ENCODE measurements at regions not wholly inside any gene's neighbourhood (a gene's known extent, or its start where the extent isn't known, plus 50 kb on each side); places are given as distances from the start of the nearest gene placed in this dataset.

DNA sequence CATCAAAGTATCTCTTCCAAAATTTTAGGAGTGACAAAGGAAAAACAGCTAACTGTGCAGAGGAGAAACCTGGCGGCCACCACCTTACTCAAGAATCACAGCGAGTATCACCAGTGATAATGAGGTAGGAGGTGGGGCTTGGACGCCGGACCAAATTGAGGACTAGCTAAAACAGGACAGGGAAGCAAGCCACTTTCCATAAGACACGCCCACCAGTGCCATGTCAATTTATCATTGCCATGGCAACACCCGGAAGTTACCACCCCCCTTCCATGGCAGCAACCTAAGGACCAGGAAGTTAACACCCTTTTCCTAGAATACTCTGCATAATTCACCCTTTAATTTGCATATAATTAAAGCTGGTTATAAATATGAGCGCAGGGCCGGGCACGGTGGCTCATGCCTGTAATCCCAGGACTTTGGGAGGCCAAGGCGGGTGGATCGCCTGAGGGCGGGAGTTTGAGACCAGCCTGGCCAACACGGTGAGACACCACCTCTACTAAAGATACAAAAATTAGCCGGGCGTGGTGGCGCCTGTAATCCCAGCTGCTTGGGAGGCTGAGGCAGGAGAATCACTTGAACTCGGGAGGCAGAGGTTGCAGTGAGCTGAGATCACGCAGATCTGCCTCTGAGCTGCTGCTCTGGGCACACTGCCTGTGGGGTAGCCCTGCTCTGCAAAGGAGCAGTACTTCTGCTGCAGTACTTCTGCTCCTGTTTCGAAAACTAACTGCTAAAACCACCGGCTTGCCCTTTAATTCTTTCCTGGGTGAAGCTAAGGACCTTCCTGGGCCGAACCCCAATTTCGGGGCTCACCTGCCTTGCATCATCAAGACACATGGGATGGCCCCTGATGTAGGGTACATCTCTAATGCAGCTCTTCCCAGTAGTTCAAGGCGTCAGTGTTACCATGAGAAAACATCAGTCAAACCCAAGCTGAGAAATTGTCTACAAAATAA lies 116.7 kb downstream of the HMX1 start:
- no peak for DNase-seq

DNA sequence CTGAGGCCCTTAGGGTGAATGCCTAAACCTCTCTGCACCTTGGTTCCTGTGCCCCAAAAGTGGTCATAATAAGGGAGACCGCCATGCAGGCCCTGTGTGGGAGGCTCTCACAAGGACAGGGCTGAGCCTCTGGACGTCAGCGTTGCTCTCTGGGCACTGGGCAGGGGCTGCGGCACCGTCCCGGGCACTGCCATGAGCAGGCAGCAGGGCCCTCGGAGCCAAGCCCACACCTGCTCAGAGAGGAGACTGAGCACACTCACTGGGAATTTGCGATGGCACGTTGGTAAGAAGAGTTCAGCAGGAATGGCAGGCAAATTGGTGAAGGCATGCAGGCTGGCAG lies 123.4 kb downstream of the HMX1 start:
- DNase-seq = no peak

DNA sequence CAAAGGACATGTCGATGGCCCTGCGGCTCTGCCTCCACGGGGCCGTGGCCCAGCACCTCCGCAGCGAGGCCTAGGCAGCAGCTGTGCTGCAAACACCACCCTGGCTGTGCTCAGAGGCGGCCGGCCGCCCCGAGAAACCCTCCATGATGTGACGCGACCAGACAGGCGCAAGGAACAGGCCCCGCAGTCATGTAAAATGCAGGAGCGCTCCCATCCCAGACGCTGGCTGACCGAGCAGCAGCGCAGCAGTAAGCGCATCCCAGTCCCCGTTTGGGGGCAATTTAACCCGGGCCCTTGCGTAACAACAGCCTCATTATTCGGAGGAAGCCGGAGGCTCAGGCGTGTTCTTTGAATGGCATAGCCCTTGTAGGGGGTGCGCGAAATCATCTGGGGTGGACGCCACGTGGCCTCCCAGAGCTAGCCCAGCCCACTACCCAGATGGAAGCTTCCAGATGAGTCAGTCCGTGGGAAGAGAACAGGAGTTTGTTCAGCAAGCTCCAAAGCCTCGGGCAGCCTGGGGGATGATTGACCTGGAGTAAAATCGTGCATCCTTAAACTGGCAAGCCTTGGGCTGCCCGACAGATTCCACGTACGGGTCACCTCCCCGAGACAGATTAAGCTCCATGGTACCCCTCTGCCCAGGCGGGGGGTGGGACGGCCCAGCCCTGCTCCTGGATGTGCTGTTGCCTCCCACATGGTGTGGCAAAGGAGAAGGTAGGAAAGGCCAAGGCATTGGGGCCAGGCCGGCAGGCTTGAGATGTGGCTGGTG lies 124.0 kb downstream of the HMX1 start:
- no peak for DNase-seq

DNA sequence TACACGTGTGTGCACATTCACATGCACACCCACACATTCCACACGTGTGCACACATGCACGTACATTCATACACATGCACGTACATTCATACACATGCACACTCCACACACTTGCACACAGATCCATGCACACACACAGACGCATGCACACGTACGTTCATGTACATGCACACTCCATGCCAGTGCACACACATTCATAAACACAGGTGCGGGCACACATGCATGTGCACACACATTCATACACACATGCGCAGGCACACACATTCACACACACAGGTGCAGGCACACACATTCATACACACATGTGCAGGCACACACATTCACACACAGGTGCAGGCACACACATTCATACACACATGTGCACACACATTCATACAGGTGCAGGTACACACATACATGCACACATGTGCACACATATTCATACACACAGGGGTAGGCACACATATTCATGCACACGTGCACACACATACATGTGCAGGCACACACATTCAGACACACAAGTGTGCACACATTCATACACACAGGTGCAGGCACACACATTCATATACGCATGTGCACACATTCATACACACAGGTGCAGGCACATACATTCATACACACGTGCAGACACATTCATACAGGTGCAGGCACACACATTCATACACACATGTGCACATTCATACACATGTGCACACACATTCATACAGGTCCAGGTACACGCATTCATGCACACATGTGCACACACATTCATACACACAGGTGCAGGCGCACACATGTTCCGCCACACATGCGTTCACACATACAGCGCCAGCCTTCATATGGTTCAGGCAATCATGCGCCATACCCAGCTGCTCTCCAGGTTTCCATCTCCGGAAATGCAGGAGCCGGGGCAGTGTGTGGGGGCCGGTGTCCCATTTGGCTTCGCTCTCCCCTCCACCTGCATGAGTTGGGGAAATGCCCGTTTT lies 124.8 kb downstream of the HMX1 start:
- DNase-seq = no peak

DNA sequence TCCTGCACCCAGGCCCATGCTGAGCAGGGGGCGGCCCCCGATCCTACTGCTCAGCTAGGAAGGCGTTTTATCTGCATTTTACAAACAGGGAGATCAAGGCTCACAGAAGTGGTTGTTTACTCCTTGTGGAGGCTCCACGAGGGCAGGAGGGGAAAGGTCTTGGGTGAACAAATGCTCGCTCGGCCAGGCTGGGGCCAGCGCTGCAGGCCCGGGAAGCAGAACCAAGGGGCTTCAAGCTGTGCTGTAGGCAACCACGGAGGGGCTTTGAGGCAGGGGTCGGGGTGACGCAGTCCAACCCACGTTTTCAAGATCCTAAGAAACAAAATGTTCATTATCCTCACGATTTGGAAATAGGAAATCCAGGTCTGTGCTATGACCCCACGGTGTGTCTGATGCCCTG lies 125.8 kb downstream of the HMX1 start:
- no peak for DNase-seq

DNA sequence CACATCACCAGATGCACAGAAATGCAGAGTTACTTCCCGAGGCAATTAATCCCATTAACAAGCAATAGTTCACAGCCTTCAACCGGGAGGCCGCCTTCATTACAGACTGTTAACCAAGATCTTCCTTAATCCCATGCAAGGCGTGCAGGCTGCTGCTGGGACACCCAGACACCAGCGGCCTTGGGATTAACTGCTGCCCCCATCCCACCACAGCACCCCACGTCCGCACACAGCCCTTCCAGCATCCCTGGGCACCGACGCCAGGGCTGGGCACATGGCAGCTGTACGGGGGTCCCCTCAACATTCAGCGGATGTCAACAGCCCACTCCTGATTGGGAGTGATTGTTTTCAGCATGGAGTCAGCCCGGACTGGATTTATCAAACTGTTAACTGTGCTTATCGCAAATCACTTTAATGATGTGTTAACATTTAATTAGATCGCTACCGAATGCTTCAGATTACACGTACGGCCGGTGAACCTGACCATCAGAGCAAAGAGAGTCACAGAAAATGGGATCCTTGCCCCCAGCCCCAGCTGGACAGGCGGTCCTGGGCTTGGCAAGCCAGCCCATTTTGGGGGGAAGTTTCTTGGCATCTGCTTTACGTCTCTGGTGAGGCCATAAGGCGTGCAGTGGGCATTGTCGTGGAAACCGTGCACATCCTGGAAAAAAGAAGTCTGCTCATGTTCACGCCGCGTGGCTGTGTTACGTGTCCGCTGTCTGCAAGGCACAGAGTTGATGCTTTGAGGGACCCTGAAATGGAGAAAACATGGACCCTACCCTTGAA lies 126.4 kb downstream of the HMX1 start:
- DNase-seq = no peak

DNA sequence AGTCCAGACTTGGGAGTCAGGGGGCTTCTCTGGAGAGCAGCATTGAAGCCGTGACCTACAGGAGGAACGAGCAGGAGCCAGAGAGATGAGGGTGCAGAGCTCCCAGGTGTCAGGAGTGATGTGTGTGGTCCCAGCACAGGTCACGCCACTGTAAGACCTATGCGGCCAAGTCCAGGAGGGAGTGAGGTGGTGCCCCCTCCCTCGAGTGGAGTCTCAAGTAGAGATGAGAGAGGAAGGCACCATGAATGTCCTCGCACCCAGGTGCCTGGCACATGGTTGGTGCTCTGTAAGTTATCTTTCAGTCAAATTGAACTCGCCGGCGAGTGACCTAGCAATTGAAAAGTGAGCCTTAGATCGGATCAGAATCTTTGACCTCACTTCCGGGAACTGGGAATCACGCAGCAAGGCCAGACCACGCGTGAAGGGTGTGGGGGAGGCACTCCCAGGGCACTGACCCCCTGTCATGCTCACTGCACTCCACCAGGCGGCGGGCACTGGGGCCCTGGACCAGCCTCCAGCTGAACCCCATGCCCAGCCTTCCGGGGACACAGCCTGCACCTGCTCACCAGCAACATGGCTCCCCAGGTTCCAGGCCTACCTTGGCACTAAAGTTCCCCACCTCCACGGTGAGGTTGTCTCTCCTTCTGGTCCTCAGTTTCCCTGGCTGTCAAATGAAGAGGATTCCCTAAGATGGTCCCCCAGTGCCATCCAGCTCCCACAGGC lies 127.4 kb downstream of the HMX1 start:
- DNase-seq = no peak

DNA sequence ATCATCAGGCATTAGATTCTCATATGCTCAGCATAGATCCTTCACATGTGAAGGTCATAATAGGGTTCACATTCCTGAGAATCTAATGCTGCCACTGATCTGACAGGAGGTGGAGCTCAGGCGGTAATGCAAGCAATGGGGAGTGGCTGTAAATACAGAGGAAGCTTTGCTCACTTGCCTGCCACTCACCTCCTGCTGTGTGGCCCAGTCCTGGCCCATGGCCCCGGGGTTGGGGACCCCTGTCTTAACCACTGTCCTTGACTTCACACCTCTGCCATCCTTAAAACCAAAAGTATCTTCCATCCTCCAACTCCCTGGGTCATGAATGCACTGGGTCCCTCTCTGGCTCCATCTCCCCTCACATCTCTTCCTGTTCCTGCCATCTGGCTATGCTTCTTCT lies 129.1 kb downstream of the HMX1 start:
- no peak for DNase-seq

DNA sequence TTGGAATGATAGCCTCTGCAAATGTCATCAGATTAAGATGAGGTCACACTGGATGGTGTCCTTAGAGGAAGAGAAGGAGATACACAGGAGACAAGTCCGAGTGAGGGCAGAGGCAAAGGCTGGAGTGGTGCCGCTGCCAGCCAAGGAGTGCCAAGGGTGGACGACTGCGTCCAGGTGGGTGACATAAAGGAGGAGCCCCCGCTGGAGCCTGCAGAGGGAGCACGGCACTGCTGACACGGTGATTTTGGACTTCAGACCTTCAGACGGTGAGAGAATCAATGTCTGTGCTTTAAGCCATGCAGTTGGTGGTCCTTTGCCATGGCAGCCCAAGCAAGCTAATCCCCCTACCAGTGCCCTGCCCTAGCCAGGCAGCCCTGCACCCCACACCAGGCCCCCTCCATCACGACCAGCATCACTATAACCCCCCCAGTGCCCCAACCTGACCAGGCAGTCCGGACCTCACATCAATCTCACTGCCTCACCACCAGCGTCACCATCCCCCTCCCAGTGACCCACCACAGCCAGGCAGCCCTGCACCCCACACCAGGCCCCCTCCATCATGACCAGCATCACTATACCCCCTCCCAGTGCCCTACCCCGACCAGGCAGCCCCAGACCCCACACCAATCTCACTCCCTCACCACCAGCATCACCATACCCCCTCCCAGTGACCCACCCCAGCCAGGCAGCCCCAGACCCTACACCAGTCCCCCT lies 130.0 kb downstream of the HMX1 start:
- no peak for DNase-seq

DNA sequence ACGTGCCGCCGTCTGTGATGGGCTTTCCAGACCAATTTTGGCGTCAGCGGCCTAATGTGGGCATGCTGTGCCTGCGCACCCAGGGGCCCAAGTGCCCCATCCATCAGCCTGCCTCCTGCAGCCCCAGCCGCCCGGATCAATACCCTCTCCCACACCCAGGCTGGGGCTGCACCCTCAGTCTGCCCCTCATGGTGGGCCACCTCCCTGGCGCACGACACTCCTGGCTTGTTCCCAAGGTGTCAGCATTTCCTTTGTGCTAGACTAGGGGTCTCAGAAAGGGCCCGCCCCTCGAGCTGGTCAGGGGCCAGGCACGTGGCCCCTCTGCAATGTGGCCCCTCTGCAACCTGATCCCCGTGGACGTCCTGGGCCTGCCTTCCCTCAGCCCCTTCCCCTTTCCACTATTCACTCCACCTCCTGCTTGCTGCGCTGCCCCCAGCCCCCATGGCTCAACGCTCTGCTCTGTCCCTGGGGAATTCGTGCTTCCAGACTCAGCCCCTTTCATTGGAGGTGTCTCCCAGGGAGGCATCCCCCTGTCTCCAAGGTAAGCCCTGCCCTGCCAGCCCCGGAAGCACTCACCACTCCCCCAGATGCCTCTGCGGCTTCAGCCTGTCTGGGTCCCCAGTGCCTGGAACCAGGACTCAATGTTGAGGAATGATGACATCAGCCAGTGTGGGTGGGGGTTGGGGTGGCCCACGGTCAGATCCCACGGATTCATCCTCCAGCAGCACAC lies 130.8 kb downstream of the HMX1 start:
- DNase-seq = no peak

DNA sequence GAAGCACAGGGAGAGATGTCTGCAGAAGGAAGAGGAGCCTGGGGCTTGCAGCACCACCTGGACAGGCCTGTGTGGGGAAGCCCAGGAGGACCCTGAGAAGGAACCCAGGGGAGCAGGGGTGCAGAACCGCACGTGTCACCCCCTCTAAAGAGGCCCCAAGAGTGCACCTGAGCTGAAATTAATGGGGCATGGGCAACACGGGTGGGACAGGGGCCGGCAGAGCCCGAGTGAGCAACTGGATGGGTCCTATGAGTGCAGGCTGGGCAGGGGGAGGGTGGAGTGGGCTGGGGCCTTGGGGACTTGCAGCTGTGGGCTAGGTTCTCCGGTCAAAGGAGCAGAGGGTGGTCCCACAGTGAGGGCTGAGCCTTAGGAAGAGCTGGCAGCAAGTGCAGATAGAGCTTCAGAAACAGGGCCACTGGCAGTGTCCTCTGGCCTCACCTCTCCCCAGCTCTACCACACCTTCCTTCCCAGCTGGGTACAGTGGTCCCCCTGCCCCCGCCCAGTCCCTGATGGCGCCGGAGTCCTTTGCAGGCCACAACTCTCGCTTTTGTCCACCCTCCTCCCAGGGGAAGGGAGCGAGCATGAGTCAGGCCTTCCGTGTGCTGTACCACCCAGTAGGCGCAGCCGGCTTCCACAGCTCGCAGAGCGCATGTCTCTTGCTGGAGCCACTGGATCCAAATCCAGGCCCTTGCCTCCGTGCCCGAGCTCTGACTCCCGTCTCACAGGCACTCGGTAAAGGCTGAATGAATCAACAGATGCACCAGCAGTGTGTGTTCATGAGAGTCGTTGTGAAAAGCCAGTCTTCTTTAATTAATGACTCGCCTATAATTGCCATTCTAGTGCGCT lies 131.6 kb downstream of the HMX1 start:
- DNase-seq = no peak

DNA sequence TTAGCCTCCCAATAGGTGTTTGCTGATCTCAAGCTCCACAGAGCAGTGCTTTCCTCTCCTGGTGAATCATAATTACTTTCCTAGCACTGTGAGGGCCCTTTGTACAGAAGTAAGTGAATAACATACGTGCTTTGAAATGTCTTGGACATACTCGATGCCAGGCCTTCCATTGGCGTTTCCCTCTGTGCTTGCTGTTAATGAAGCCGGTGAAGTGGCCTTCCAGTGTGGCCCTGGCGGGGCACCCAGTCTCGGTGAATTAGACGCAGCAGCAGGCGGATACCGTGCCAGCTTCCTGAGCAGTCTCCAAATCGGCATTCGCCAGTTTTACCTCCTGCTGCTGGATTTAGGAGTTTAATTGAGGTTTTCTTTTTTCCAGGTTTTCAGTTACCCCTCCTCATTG lies 132.3 kb downstream of the HMX1 start:
- no peak for DNase-seq

DNA sequence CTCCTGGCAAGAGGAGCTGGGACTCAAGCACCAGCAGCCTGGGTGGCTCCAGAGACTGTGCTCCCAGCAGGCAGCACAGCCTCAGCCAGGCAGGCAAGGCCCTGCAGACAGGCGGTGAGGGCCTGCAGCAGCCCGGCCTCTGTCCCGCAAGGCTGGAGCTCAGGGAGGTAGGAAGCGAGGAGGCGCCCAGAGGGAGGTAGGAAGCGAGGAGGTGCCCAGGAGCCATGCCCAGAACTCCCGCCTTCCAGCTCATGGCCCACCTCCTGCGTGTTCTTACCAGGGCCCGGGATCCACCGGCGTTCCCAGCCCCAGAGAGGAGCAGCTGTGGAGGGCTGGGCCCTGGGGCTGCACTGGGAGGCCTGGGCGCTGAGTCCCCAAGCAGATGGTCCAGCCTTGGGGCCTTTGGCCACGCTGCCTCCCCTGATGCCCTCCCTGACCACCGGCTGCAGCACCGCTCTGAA lies 133.1 kb downstream of the HMX1 start:
- no peak for DNase-seq

DNA sequence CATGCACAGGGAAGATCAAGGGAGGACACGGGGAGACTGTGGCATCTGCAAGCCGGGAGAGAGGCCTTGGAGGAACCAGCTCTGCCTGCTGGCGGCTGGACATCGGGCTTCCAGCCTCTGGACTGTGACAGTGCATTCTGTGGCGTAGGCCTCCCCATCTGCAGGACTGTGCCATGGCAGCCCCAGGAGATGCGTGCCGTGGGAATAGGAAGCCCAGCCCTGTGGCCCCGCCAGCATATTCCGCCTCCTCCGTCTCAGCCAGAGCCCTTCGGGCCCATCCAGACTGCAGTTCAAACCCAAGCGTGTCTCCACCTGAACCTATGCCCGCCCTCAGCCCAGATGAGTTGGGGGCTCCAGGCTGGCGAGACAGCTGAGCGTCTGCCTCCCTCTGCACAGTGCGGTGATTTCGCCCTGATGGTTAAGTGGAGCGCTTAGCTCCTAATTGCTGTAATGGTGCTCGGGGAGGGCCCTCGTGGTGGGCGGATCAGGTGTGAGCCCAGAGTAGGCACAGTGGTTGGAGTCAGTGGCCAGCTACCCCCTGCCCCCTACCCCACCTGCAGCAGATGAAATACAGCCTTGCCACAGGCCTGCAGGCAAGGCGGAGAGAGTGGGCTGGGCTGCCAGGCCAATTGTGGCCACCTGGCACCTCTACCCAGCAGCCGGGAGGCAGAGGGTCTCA lies 133.9 kb downstream of the HMX1 start:
- no peak for DNase-seq

DNA sequence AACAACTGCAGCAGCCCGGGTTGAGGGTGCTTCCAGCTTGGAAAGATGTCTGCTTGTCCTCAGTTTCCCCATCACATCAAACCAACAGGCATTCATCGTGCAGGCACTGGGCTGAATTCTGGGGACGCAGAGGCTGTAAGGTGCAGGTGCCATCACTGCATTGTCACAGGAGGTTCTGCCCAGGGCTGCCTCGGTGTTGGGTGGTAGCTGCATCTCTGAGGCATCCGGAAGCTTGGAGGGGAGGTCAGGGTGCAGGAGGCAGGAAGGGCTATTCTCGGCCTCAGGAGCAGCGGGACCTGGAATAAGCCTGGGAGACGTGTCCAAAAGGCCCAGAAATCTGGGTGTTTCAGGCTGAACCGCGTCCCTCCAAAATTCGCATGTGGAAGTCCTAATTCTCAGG lies 134.6 kb downstream of the HMX1 start:
- no peak for DNase-seq

DNA sequence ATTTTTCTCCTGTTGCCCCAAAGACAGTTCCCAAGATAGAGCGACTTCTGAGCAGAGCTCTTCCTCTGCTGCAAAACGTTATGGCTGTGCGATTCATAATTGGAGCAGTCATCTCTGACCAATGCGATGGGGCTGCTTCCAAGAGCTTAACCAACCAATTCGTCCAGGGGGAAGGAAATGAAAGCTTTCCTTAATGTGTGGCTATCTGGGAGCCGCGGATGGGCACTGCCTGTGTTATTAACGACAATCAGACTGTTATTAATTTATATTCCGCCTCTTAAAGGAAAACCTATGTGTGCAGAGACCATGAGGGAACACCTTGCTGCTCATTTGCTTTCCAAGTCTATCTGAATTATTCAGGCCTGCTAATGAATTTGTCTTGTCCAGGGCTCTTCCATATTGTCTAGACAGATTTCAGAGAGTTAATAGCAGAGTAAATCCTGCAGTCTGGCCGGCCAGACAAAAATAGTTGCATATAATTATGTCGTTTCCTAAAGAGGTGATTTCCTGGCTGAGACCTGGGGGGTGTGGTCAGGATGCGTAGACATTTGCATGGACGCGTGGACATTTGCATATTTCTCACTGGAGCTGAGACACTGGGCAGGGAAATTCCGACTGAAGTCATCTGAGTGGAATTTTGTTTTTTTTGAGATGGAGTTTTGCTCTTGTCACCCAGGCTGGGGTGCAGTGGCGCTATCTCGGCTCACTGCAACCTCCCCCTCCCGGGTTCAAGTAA lies 135.4 kb downstream of the HMX1 start:
- DNase-seq = no peak

DNA sequence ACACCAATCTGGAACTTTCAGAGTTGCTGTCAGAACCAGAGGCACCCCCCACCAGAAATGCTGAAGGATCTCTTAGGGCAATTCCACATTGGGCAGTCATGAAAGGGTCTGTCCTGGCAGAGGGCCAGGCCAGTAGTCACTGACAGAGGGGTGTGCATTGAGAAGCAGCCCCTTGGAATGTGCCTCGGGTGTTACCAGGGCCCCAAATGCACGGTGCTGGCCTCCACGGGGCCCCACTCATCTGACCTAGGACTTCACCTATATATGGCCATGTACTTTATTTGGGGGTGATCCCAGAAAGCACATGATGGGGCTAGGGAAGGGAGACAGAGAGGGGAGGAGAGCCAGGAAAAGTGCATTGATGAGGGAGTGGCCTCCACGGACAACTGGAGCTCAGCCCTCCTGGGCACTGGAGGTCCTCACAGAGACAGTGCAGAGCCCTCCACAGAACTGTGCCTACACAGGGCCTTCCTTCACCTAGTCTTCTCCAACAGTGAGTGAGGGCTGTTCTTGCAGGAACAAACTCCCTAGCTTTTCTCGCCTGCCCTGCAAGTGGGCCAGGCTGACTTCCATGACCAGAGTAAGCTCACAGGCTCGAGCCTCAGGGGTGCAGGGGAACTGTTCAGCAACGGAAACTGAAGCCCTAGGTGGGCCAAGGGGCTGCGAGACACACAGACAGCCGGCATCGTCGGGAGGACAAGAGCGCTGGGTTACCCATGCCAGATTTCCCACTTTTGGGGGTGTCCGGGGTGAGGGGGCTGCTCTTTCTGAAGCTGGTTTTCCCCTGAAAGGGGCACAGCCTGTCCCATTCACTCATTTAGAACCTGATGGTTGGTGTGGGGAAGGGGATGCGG lies 136.2 kb downstream of the HMX1 start:
- DNase-seq = no peak
